ENCODE measurements at regions not wholly inside any gene's neighbourhood (a gene's known extent, or its start where the extent isn't known, plus 50 kb on each side); places are given as distances from the start of the nearest gene placed in this dataset.

- no peak overlapping the region for H3K27ac ChIP-seq
- no peaks in the 10 kb centered on the region for H3K4me1 ChIP-seq
- ATAC-seq = no peak
- WGBS, 2 donors = 81 to 84% methylated on average over 3 to 6 of the region's 6 CpGs
- no peak overlapping the region for H3K4me3 ChIP-seq
- no peaks in the 10 kb centered on the region for H3K27me3 ChIP-seq
- no peaks in the 10 kb centered on the region for H3K9me3 ChIP-seq
- intact Hi-C loops (cut with DNase I) = no loop called here
- DNase-seq = no peak
- TF ChIP-seq CTCF (IDR thresholded peaks at IDR 0.05) (no peak), POLR2A (IDR thresholded peaks at IDR 0.05) (no peak)
- no peaks in the 10 kb centered on the region for H3K36me3 ChIP-seq (replicated peaks in 1 of 2; ENCODE audit: insufficient read depth in 1 of 2, low read depth in 2 of 2)
These were observed 342.6 kb upstream of the CCDC196 start for GRCh38 chr14:66143387-66144112.

- Histone ChIP-seq H3K27ac (no peak overlapping the region), H3K9me3 (no peaks in the 10 kb centered on the region), H3K36me3 (replicated peaks in 1 of 2; ENCODE audit: insufficient read depth in 1 of 2, low read depth in 2 of 2) (no peaks in the 10 kb centered on the region), H3K27me3 (no peaks in the 10 kb centered on the region), H3K4me3 (no peak overlapping the region), H3K4me1 (no peaks in the 10 kb centered on the region)
- intact Hi-C loops (cut with DNase I) = no loop called here
- ATAC-seq = no peak
- TF ChIP-seq POLR2A (IDR thresholded peaks at IDR 0.05) (no peak), CTCF (IDR thresholded peaks at IDR 0.05) (no peak)
- DNase-seq = no peak
These were observed 333.9 kb upstream of the CCDC196 start for GRCh38 chr14:66152302-66152701.

GRCh38 chr14:66152747-66153146 lies 333.4 kb upstream of the CCDC196 start:
- H3K36me3 ChIP-seq (replicated peaks in 1 of 2; ENCODE audit: insufficient read depth in 1 of 2, low read depth in 2 of 2) = no peaks in the 10 kb centered on the region
- 58 to 62% methylated on average over 5 of the region's 5 CpGs for WGBS, 2 donors
- H3K9me3 ChIP-seq = no peaks in the 10 kb centered on the region
- DNase-seq (no peak), ATAC-seq (no peak)
- no peak overlapping the region for H3K4me3 ChIP-seq
- TF ChIP-seq CTCF (IDR thresholded peaks at IDR 0.05) (no peak), POLR2A (IDR thresholded peaks at IDR 0.05) (no peak)
- no peaks in the 10 kb centered on the region for H3K27me3 ChIP-seq
- no peaks in the 10 kb centered on the region for H3K4me1 ChIP-seq
- intact Hi-C loops (cut with DNase I) = no loop called here
- H3K27ac ChIP-seq = no peak overlapping the region

GRCh38 chr14:66163023-66163422 lies 323.1 kb upstream of the CCDC196 start:
- WGBS, 2 donors = 57 to 58% methylated on average over 3 of the region's 3 CpGs
- Histone ChIP-seq H3K4me3 (no peak overlapping the region), H3K27ac (no peak overlapping the region), H3K4me1 (no peaks in the 10 kb centered on the region), H3K36me3 (replicated peaks in 1 of 2; ENCODE audit: insufficient read depth in 1 of 2, low read depth in 2 of 2) (no peaks in the 10 kb centered on the region), H3K27me3 (no peaks in the 10 kb centered on the region), H3K9me3 (no peaks in the 10 kb centered on the region)
- TF ChIP-seq CTCF (IDR thresholded peaks at IDR 0.05) (no peak), POLR2A (IDR thresholded peaks at IDR 0.05) (no peak)
- ATAC-seq (no peak), DNase-seq (no peak)
- intact Hi-C loops (cut with DNase I) = no loop called here

GRCh38 chr14:66165337-66165736 lies 320.8 kb upstream of the CCDC196 start:
- Histone ChIP-seq H3K27me3 (no peaks in the 10 kb centered on the region), H3K27ac (no peak overlapping the region), H3K36me3 (replicated peaks in 1 of 2; ENCODE audit: insufficient read depth in 1 of 2, low read depth in 2 of 2) (no peaks in the 10 kb centered on the region), H3K4me1 (no peaks in the 10 kb centered on the region), H3K9me3 (no peaks in the 10 kb centered on the region), H3K4me3 (no peak overlapping the region)
- DNase-seq (no peak), ATAC-seq (no peak)
- WGBS, 2 donors = 79 to 81% methylated on average over 3 of the region's 3 CpGs
- intact Hi-C loops (cut with DNase I) = no loop called here
- TF ChIP-seq POLR2A (IDR thresholded peaks at IDR 0.05) = no peak
- TF ChIP-seq CTCF (IDR thresholded peaks at IDR 0.05) = no peak

Data from body of pancreas (tissue), 4 donors.